CD14-positive monocyte (primary cell): ENCODE measurements at regions not wholly inside any gene's neighbourhood (a gene's known extent, or its start where the extent isn't known, plus 50 kb on each side); places are given as distances from the start of the nearest gene placed in this dataset.
"Not testable (repeated sequence)": the region's sequence is repeated elsewhere in the genome, so short reads cannot be mapped to it uniquely, and the experiment has no call there.

Source experiments
- DNase-seq, 3 donors: peaks; one replicate each; pipeline ENCODE4 v3.0.0-alpha.2; 2011 to 2022
- H2AFZ ChIP-seq: 2 replicates; pipeline ENCODE4 v1.6.0; 2012; ENCODE audit warnings: mild to moderate bottlenecking, low read depth, low read length, inconsistent platforms; ENCODE audit not compliant: insufficient read depth, poor library complexity, severe bottlenecking
- H3K27ac ChIP-seq, 2 donors: 1 replicate in 1 of 2; 2 replicates in 1 of 2; pipeline ENCODE4 v1.5.1; 2012 to 2013; ENCODE audit warnings: low read length in 2 of 2, control low read depth in 1 of 2, inconsistent platforms in 1 of 2, low read depth in 1 of 2, mild to moderate bottlenecking in 1 of 2
- H3K27me3 ChIP-seq, 2 donors: one replicate each; pipeline versions ENCODE4 v1.6.0 to v1.6.1; 2011 to 2013; ENCODE audit warnings: low read length in 2 of 2; ENCODE audit not compliant: control insufficient read depth in 2 of 2, insufficient read depth in 2 of 2
- H3K36me3 ChIP-seq, 2 donors: replicated peaks in 1 of 2; 1 replicate in 1 of 2; 2 replicates in 1 of 2; pipeline versions ENCODE4 v1.5.1 to v1.6.1; 2012 to 2013; ENCODE audit warnings: low read length in 2 of 2, control low read depth in 1 of 2, inconsistent platforms in 1 of 2, mild to moderate bottlenecking in 1 of 2; ENCODE audit not compliant: insufficient read depth in 2 of 2, control insufficient read depth in 1 of 2
- H3K4me1 ChIP-seq, 2 donors: 1 replicate in 1 of 2; 2 replicates in 1 of 2; pipeline versions ENCODE4 v1.5.1 to v1.6.1; 2012 to 2013; ENCODE audit warnings: low read length in 2 of 2, control low read depth in 1 of 2, inconsistent platforms in 1 of 2, mild to moderate bottlenecking in 1 of 2, moderate library complexity in 1 of 2; ENCODE audit not compliant: insufficient read depth in 2 of 2, control insufficient read depth in 1 of 2
- H3K4me2 ChIP-seq: replicated peaks from 2 replicates; pipeline ENCODE3; 2012; ENCODE audit warnings: low read length, moderate library complexity, mild to moderate bottlenecking; ENCODE audit not compliant: poor library complexity, severe bottlenecking; ENCODE audit errors: extremely low read depth
- H3K4me3 ChIP-seq, 3 experiments: fragments of 200-600 bp in 1 of 3; sonication (generic) in 1 of 3; replicated peaks in 1 of 3; 1 replicate in 2 of 3; 2 replicates in 1 of 3; pipeline ENCODE4 v1.5.1; 2011 to 2013; ENCODE audit warnings: low read length in 3 of 3, mild to moderate bottlenecking in 3 of 3, control low read depth in 2 of 3, low read depth in 2 of 3, inconsistent platforms in 1 of 3, moderate library complexity in 1 of 3
- H3K79me2 ChIP-seq: 2 replicates; pipeline ENCODE4 v1.6.0; 2012; ENCODE audit warnings: mild to moderate bottlenecking, control low read depth, inconsistent platforms, low read length, moderate library complexity; ENCODE audit not compliant: insufficient read depth
- H3K9ac ChIP-seq: 2 replicates; pipeline ENCODE4 v1.6.0; 2017; ENCODE audit warnings: low read length, mild to moderate bottlenecking; ENCODE audit not compliant: insufficient read depth, poor library complexity, severe bottlenecking
- H3K9me3 ChIP-seq, 2 donors: replicated peaks in 1 of 2; 1 replicate in 1 of 2; 2 replicates in 1 of 2; pipeline versions ENCODE4 v1.5.1 to v1.6.1; 2012 to 2013; ENCODE audit warnings: low read length in 2 of 2, control low read depth in 1 of 2; ENCODE audit not compliant: control insufficient read depth in 1 of 2, insufficient read depth in 1 of 2
- H4K20me1 ChIP-seq: 2 replicates; pipeline ENCODE4 v1.6.0; 2012; ENCODE audit warnings: mild to moderate bottlenecking, low read length, control low read depth, moderate library complexity; ENCODE audit not compliant: insufficient read depth
- H3K27ac Mint-ChIP-seq, 7 donors: one replicate each; pipeline ENCODE4 v1.8.0; 2020; ENCODE audit warnings: mild to moderate bottlenecking in 7 of 7, mixed read lengths in 7 of 7, moderate library complexity in 6 of 7, inconsistent platforms in 2 of 7
- H3K27me3 Mint-ChIP-seq, 3 donors: one replicate each; pipeline ENCODE4 v1.8.0; 2021 to 2022; ENCODE audit warnings: low read depth in 3 of 3, mild to moderate bottlenecking in 3 of 3, mixed read lengths in 3 of 3, moderate library complexity in 3 of 3, inconsistent platforms in 1 of 3
- H3K36me3 Mint-ChIP-seq, 2 donors: one replicate each; pipeline ENCODE4 v1.8.0; 2020; ENCODE audit warnings: mixed read lengths in 2 of 2, inconsistent platforms in 1 of 2, mild to moderate bottlenecking in 1 of 2
- H3K4me1 Mint-ChIP-seq: one replicate; pipeline ENCODE4 v1.8.0; 2020; ENCODE audit warnings: mild to moderate bottlenecking, mixed read lengths
- H3K4me3 Mint-ChIP-seq, 2 donors: one replicate each; pipeline ENCODE4 v1.8.0; 2020; ENCODE audit warnings: mild to moderate bottlenecking in 2 of 2, mixed read lengths in 2 of 2, moderate library complexity in 1 of 2
- H3K9me3 Mint-ChIP-seq, 7 donors: one replicate each; pipeline ENCODE4 v1.8.0; 2020 to 2022; ENCODE audit warnings: mixed read lengths in 7 of 7, mild to moderate bottlenecking in 6 of 7, moderate library complexity in 6 of 7, inconsistent platforms in 2 of 7
- WGBS: methylation state at CpG from one replicate; pipeline ENCODE4 v1.1.5; 2013; ENCODE audit warnings: missing lambda C conversion rate; ENCODE audit not compliant: insufficient coverage; 5-methylcytosine and 5-hydroxymethylcytosine counted together
- intact Hi-C, 2 donors: fragments of 100-400 bp; cut with micrococcal nuclease; formaldehyde crosslinking; loops; one replicate each; pipeline versions ENCODE4 v1.15.0 to v1.15.1; 2023
- TF ChIP-seq, protein P1 (sequence below): fragments of 200-600 bp; IDR thresholded peaks from one replicate; pipeline ENCODE4 v1.8.0; 2022; ENCODE audit warnings: antibody characterized with exemption, mild to moderate bottlenecking

GRCh38 chr7:116368965-116369364, 130.6 kb upstream of the CAV2 start:
- intact Hi-C loops: no loop called here
- H4K20me1 ChIP-seq: no peaks in the 10 kb centered on the region
- Mint-ChIP-seq H3K36me3 (no peaks in the 10 kb centered on the region), H3K4me1 (no peaks in the 10 kb centered on the region), H3K9me3 (peaks cover 6 to 14% (median 11%) of the 10 kb centered on the region in 7 donors), H3K27me3 (peaks cover 0 to 3% (median 0%) of the 10 kb centered on the region in 3 donors), H3K4me3 (no peak overlapping the region), H3K27ac (no peak overlapping the region)
- no CpG with 5 or more reads among the region's 2 CpGs for WGBS
- DNase-seq: no peak
- H3K4me2 ChIP-seq: no peak overlapping the region
- TF ChIP-seq, protein P1, sequence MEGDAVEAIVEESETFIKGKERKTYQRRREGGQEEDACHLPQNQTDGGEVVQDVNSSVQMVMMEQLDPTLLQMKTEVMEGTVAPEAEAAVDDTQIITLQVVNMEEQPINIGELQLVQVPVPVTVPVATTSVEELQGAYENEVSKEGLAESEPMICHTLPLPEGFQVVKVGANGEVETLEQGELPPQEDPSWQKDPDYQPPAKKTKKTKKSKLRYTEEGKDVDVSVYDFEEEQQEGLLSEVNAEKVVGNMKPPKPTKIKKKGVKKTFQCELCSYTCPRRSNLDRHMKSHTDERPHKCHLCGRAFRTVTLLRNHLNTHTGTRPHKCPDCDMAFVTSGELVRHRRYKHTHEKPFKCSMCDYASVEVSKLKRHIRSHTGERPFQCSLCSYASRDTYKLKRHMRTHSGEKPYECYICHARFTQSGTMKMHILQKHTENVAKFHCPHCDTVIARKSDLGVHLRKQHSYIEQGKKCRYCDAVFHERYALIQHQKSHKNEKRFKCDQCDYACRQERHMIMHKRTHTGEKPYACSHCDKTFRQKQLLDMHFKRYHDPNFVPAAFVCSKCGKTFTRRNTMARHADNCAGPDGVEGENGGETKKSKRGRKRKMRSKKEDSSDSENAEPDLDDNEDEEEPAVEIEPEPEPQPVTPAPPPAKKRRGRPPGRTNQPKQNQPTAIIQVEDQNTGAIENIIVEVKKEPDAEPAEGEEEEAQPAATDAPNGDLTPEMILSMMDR: no peak
- H3K27me3 ChIP-seq: no peaks in the 10 kb centered on the region
- H3K79me2 ChIP-seq: no peaks in the 10 kb centered on the region
- H3K9me3 ChIP-seq: peaks cover 9 to 12% of the 10 kb centered on the region in 2 donors
- H3K9ac ChIP-seq: no peak overlapping the region
- H3K4me3 ChIP-seq: no peak overlapping the region
- no peak overlapping the region for H2AFZ ChIP-seq
- no peak overlapping the region for H3K27ac ChIP-seq
- H3K36me3 ChIP-seq: no peaks in the 10 kb centered on the region
- H3K4me1 ChIP-seq: no peaks in the 10 kb centered on the region

- H3K4me1 Mint-ChIP-seq, H3K36me3 ChIP-seq, H3K27ac ChIP-seq, H3K79me2 ChIP-seq, H3K36me3 Mint-ChIP-seq, H2AFZ ChIP-seq, H3K9ac ChIP-seq, H3K27ac Mint-ChIP-seq, H3K27me3 Mint-ChIP-seq, DNase-seq, H3K27me3 ChIP-seq, H4K20me1 ChIP-seq, H3K4me1 ChIP-seq, H3K4me3 Mint-ChIP-seq, H3K4me3 ChIP-seq, H3K4me2 ChIP-seq, intact Hi-C loops: not testable (repeated sequence)
- peaks cover 6 to 16% (median 11%) of the 10 kb centered on the region in 7 donors for H3K9me3 Mint-ChIP-seq
- WGBS: 95% methylated on average over 7 of the region's 7 CpGs
- H3K9me3 ChIP-seq: peaks cover 9 to 12% of the 10 kb centered on the region in 2 donors
Observed at GRCh38 chr7:116371536-116371935, 128.0 kb upstream of the CAV2 start.

DNA sequence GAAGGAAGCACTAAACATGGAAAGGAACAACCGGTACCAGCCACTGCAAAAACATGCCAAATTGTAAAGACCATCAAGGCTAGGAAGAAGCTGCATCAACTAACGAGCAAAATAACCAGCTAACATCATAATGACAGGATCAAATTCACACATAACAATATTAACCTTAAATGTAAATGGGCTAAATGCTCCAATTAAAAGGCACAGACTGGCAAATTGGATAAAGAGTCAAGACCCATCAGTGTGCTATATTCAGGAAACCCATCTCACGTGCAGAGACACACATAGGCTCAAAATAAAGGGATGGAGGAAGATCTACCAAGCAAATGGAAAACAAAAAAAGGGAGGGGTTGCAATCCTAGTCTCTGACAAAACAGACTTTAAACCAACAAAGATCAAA, 126.3 kb upstream of the CAV2 start:
- H3K36me3 ChIP-seq, H3K4me1 Mint-ChIP-seq, H3K9ac ChIP-seq, H3K36me3 Mint-ChIP-seq, H2AFZ ChIP-seq, intact Hi-C loops, H3K4me2 ChIP-seq, H3K27ac ChIP-seq, H3K4me3 Mint-ChIP-seq, H3K4me3 ChIP-seq, H3K27ac Mint-ChIP-seq, DNase-seq, H3K79me2 ChIP-seq, H4K20me1 ChIP-seq, H3K27me3 Mint-ChIP-seq, H3K4me1 ChIP-seq, H3K27me3 ChIP-seq: not testable (repeated sequence)
- H3K9me3 Mint-ChIP-seq: peaks cover 6 to 15% (median 11%) of the 10 kb centered on the region in 7 donors
- peaks cover 9 to 12% of the 10 kb centered on the region in 2 donors for H3K9me3 ChIP-seq
- no CpG with 5 or more reads among the region's 3 CpGs for WGBS
